ENCODE measurements at regions not wholly inside any gene's neighbourhood (a gene's known extent, or its start where the extent isn't known, plus 50 kb on each side); places are given as distances from the start of the nearest gene placed in this dataset.

- Histone ChIP-seq H3K4me1 (no peaks in the 10 kb centered on the region), H3K4me3 (ENCODE audit: low read depth, low read length) (no peak overlapping the region), H3K79me2 (no peaks in the 10 kb centered on the region), H3K9me3 (ENCODE audit: control insufficient read depth, low read length) (no peaks in the 10 kb centered on the region), H3K4me2 (ENCODE audit: low read length) (no peak overlapping the region), H3K27ac (no peak overlapping the region), H2AFZ (no peak overlapping the region), H3K36me3 (ENCODE audit: control insufficient read depth, insufficient read depth, low read length) (no peaks in the 10 kb centered on the region), H3K9ac (no peak overlapping the region), H3K27me3 (ENCODE audit: control insufficient read depth, insufficient read depth, low read length) (no peaks in the 10 kb centered on the region)
- no peak for TF ChIP-seq CTCF (IDR thresholded peaks at IDR 0.05)
Observed at GRCh38 chr13:80428349-80429096, 87.6 kb upstream of the SPRY2 start.

- H3K79me2 ChIP-seq: no peaks in the 10 kb centered on the region
- no peak overlapping the region for H3K27ac ChIP-seq
- no peak overlapping the region for H3K4me3 ChIP-seq (ENCODE audit: low read depth, low read length)
Observed at GRCh38 chr13:80419416-80419815, 78.5 kb upstream of the SPRY2 start.

GRCh38 chr13:80413611-80414010 is 72.7 kb upstream of the SPRY2 start:
- Histone ChIP-seq H3K4me3 (ENCODE audit: low read depth, low read length) (no peak overlapping the region), H3K27me3 (ENCODE audit: control insufficient read depth, insufficient read depth, low read length) (no peaks in the 10 kb centered on the region), H3K36me3 (ENCODE audit: control insufficient read depth, insufficient read depth, low read length) (no peaks in the 10 kb centered on the region), H3K9me3 (ENCODE audit: control insufficient read depth, low read length) (no peaks in the 10 kb centered on the region), H3K4me1 (no peaks in the 10 kb centered on the region), H2AFZ (no peak overlapping the region), H3K79me2 (no peaks in the 10 kb centered on the region), H3K4me2 (ENCODE audit: low read length) (no peak overlapping the region), H3K27ac (no peak overlapping the region), H3K9ac (no peak overlapping the region)
- no peak for TF ChIP-seq CTCF (IDR thresholded peaks at IDR 0.05)

More at GRCh38 chr13:80419416-80419815, 78.5 kb upstream of the SPRY2 start:
- no peaks in the 10 kb centered on the region for H3K9me3 ChIP-seq (ENCODE audit: control insufficient read depth, low read length)
- H2AFZ ChIP-seq: no peak overlapping the region
- no peaks in the 10 kb centered on the region for H3K36me3 ChIP-seq (ENCODE audit: control insufficient read depth, insufficient read depth, low read length)
- no peaks in the 10 kb centered on the region for H3K27me3 ChIP-seq (ENCODE audit: control insufficient read depth, insufficient read depth, low read length)
- no peaks in the 10 kb centered on the region for H3K4me1 ChIP-seq
- H3K9ac ChIP-seq: no peak overlapping the region
- no peak overlapping the region for H3K4me2 ChIP-seq (ENCODE audit: low read length)
- no peak for TF ChIP-seq CTCF (IDR thresholded peaks at IDR 0.05)

GRCh38 chr13:80408270-80408669 is 67.3 kb upstream of the SPRY2 start:
- Histone ChIP-seq H2AFZ (no peak overlapping the region), H3K4me2 (ENCODE audit: low read length) (no peak overlapping the region), H3K9ac (no peak overlapping the region), H3K36me3 (ENCODE audit: control insufficient read depth, insufficient read depth, low read length) (no peaks in the 10 kb centered on the region), H3K27me3 (ENCODE audit: control insufficient read depth, insufficient read depth, low read length) (no peaks in the 10 kb centered on the region), H3K4me1 (no peaks in the 10 kb centered on the region), H3K79me2 (no peaks in the 10 kb centered on the region), H3K4me3 (ENCODE audit: low read depth, low read length) (no peak overlapping the region), H3K9me3 (ENCODE audit: control insufficient read depth, low read length) (no peaks in the 10 kb centered on the region), H3K27ac (no peak overlapping the region)
- TF ChIP-seq CTCF (IDR thresholded peaks at IDR 0.05): no peak

- H3K27me3 ChIP-seq (ENCODE audit: control insufficient read depth, insufficient read depth, low read length): no peaks in the 10 kb centered on the region
- H3K4me1 ChIP-seq: no peaks in the 10 kb centered on the region
- no peak overlapping the region for H3K9ac ChIP-seq
- H3K4me3 ChIP-seq (ENCODE audit: low read depth, low read length): no peak overlapping the region
- no peak overlapping the region for H2AFZ ChIP-seq
- TF ChIP-seq CTCF (IDR thresholded peaks at IDR 0.05): no peak
- no peaks in the 10 kb centered on the region for H3K79me2 ChIP-seq
- no peaks in the 10 kb centered on the region for H3K36me3 ChIP-seq (ENCODE audit: control insufficient read depth, insufficient read depth, low read length)
- no peak overlapping the region for H3K27ac ChIP-seq
- no peaks in the 10 kb centered on the region for H3K9me3 ChIP-seq (ENCODE audit: control insufficient read depth, low read length)
- no peak overlapping the region for H3K4me2 ChIP-seq (ENCODE audit: low read length)
Observed at GRCh38 chr13:80400865-80401426, 60.0 kb upstream of the SPRY2 start.
